ENCODE measurements at regions not wholly inside any gene's neighbourhood (a gene's known extent, or its start where the extent isn't known, plus 50 kb on each side); places are given as distances from the start of the nearest gene placed in this dataset.

GRCh38 chr14:65939184-65939583, 526.7 kb downstream of the FUT8 start:
- TF ChIP-seq CTCF (IDR thresholded peaks at IDR 0.05; ENCODE audit: low read depth, low read length, missing control alignments) = no peak
- no peak for DNase-seq (ENCODE audit: extremely low read depth, low read depth)
- no peak overlapping the region for H3K4me3 ChIP-seq (replicated peaks; ENCODE audit: low read depth, low read length)

- H3K4me3 ChIP-seq (replicated peaks; ENCODE audit: low read depth, low read length) = no peak overlapping the region
- peak; percentile 25 for TF ChIP-seq CTCF (IDR thresholded peaks at IDR 0.05; ENCODE audit: low read depth, low read length, missing control alignments)
- peak; percentile 10 for DNase-seq (ENCODE audit: extremely low read depth, low read depth)
These were observed 527.7 kb downstream of the FUT8 start for GRCh38 chr14:65940056-65940735.

- no peak for TF ChIP-seq CTCF (IDR thresholded peaks at IDR 0.05; ENCODE audit: low read depth, low read length, missing control alignments)
- no peak for DNase-seq (ENCODE audit: extremely low read depth, low read depth)
- no peak overlapping the region for H3K4me3 ChIP-seq (replicated peaks; ENCODE audit: low read depth, low read length)
These were observed 528.6 kb downstream of the FUT8 start for GRCh38 chr14:65941091-65941490.

- no peak for TF ChIP-seq CTCF (IDR thresholded peaks at IDR 0.05; ENCODE audit: low read depth, low read length, missing control alignments)
- no peak for DNase-seq (ENCODE audit: extremely low read depth, low read depth)
- no peak overlapping the region for H3K4me3 ChIP-seq (replicated peaks; ENCODE audit: low read depth, low read length)
These were observed 530.6 kb downstream of the FUT8 start for GRCh38 chr14:65943150-65943549.

GRCh38 chr14:65943916-65944410, 531.4 kb downstream of the FUT8 start:
- H3K4me3 ChIP-seq (replicated peaks; ENCODE audit: low read depth, low read length) = no peak overlapping the region
- no peak for TF ChIP-seq CTCF (IDR thresholded peaks at IDR 0.05; ENCODE audit: low read depth, low read length, missing control alignments)
- no peak for DNase-seq (ENCODE audit: extremely low read depth, low read depth)

GRCh38 chr14:65945327-65945726, 532.8 kb downstream of the FUT8 start:
- no peak overlapping the region for H3K4me3 ChIP-seq (replicated peaks; ENCODE audit: low read depth, low read length)
- DNase-seq (ENCODE audit: extremely low read depth, low read depth) = no peak
- TF ChIP-seq CTCF (IDR thresholded peaks at IDR 0.05; ENCODE audit: low read depth, low read length, missing control alignments) = no peak

GRCh38 chr14:65946494-65946893, 534.0 kb downstream of the FUT8 start:
- no peak for TF ChIP-seq CTCF (IDR thresholded peaks at IDR 0.05; ENCODE audit: low read depth, low read length, missing control alignments)
- DNase-seq (ENCODE audit: extremely low read depth, low read depth) = no peak
- no peak overlapping the region for H3K4me3 ChIP-seq (replicated peaks; ENCODE audit: low read depth, low read length)

All from HFF-Myc (cell line).